GM12878 (cell line): ENCODE measurements at regions not wholly inside any gene's neighbourhood (a gene's known extent, or its start where the extent isn't known, plus 50 kb on each side); places are given as distances from the start of the nearest gene placed in this dataset.
"Not testable (repeated sequence)": the region's sequence is repeated elsewhere in the genome, so short reads cannot be mapped to it uniquely, and the experiment has no call there.

Source experiments
- BHLHE40 ChIP-seq, 2 experiments: fragments of 450-650 bp in 1 of 2; IDR thresholded peaks; 2 replicates each; pipeline ENCODE4 v1.6.1; 2011 to 2017; ENCODE audit warnings: low read depth in 2 of 2, borderline replicate concordance in 1 of 2, improper control_type of control experiment in 1 of 2, low read length in 1 of 2, mild to moderate bottlenecking in 1 of 2
- EZH2 ChIP-seq: IDR thresholded peaks from 2 replicates; pipeline ENCODE4 v1.6.1; 2012; ENCODE audit warnings: low read depth, mild to moderate bottlenecking, control low read depth, inconsistent platforms, low read length, borderline replicate concordance; ENCODE audit not compliant: control insufficient read depth
- JUNB ChIP-seq: IDR thresholded peaks from 2 replicates; pipeline ENCODE4 v1.6.1; 2016; ENCODE audit warnings: antibody characterized with exemption, mild to moderate bottlenecking
- MEF2A ChIP-seq: IDR thresholded peaks from 2 replicates; pipeline ENCODE4 v1.6.1; 2011; ENCODE audit warnings: low read depth, mild to moderate bottlenecking, low read length, moderate library complexity; ENCODE audit not compliant: insufficient read depth
- NFYA ChIP-seq: IDR thresholded peaks from 2 replicates; pipeline ENCODE4 v1.6.1; 2011; ENCODE audit warnings: low read depth, mild to moderate bottlenecking, low read length, improper control_type of control experiment, borderline replicate concordance
- POLR2A ChIP-seq: IDR thresholded peaks from 2 replicates; pipeline ENCODE4 v1.6.1; 2011; ENCODE audit warnings: low read depth, mild to moderate bottlenecking, low read length
- POLR2AphosphoS5 ChIP-seq: IDR thresholded peaks from 2 replicates; pipeline ENCODE4 v1.6.1; 2011; ENCODE audit warnings: mild to moderate bottlenecking, low read length, inconsistent platforms
- RAD21 ChIP-seq: IDR thresholded peaks from 2 replicates; pipeline ENCODE4 v1.6.1; 2011; ENCODE audit warnings: mild to moderate bottlenecking, low read depth, low read length, moderate library complexity; ENCODE audit not compliant: insufficient read depth
- RFX5 ChIP-seq: IDR thresholded peaks from 2 replicates; pipeline ENCODE4 v1.6.1; 2011; ENCODE audit warnings: low read depth, low read length, improper control_type of control experiment
- SUPT20H ChIP-seq: IDR thresholded peaks from 2 replicates; pipeline ENCODE4 v1.6.1; 2011; ENCODE audit warnings: low read depth, mild to moderate bottlenecking, low read length, moderate library complexity, borderline replicate concordance; ENCODE audit not compliant: control insufficient read depth
- TF ChIP-seq, protein P1 (sequence below), 3 experiments: IDR thresholded peaks in 2 of 3; conservative IDR thresholded peaks in 1 of 3; 2 replicates each; pipeline ENCODE4 v1.5.1; 2011; ENCODE audit warnings: low read depth in 3 of 3, low read length in 3 of 3, mild to moderate bottlenecking in 3 of 3, control low read depth in 2 of 3, moderate library complexity in 2 of 3, inconsistent platforms in 1 of 3, mixed read lengths in 1 of 3; ENCODE audit not compliant: control insufficient read depth in 2 of 3, insufficient read depth in 1 of 3; ENCODE audit errors: extremely low read depth in 1 of 3
- TF ChIP-seq, protein P2 (sequence below): IDR thresholded peaks from 2 replicates; pipeline ENCODE4 v1.6.1; 2011; ENCODE audit warnings: borderline replicate concordance, low read depth, mild to moderate bottlenecking, moderate library complexity, mixed read lengths, low read length; ENCODE audit not compliant: insufficient read depth; ENCODE audit errors: extremely low read length
- TF ChIP-seq, protein P3 (sequence below): fragments of 450-650 bp; IDR thresholded peaks from 2 replicates; pipeline ENCODE4 v1.6.1; 2014; ENCODE audit warnings: mild to moderate bottlenecking
- TF ChIP-seq, protein P4 (sequence below): fragments of 150-350 bp; IDR thresholded peaks from 2 replicates; pipeline ENCODE4 v1.6.1; 2016; ENCODE audit warnings: low read depth, low read length

DNA sequence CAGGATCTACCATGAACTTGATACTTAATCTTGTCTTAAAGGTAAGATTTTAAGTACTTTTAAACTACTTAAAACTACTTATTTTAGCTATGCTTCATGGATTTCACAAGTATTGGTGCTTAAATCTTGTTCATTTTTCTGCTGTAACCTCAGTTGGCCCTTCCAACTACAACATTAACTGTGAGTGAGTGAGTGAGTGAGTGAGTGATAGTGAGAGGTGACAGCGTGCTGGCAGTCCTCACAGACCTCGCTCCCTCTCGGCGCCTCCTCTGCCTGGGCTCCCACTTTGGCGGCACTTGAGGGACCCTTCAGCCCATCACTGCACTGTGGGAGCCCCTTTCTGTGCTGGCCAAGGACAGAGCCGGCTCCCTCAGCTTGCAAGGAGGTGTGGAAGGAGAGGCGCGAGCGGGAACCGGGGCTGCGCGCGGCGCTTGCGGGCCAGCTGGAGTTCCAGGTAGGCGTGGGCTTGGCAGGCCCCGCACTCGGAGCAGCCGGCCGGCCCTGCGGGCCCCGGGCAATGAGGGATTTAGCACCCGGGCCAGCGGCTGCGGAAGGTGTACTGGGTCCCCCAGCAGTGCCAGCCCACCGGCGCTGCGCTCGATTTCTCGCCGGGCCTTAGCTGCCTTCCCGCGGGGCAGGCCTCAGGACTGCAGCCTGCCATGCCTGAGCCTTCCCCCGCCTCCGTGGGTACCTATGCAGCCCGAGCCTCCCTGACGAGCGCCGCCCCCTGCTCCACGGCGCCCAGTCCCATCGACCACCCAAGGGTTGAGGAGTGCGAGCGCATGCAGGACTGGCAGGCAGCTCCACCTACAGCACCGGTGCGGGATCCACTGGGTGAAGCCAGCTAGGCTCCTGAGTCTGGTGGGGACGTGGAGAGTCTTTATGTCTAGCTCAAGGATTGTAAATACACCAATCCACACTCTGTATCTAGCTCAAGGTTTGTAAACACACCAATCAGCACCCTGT is 1558.6 kb upstream of the SEL1L start:
- TF ChIP-seq POLR2AphosphoS5; RFX5; JUNB; POLR2A; RAD21; SUPT20H; NFYA; BHLHE40 (IDR thresholded peaks at IDR 0.05; ENCODE audit: borderline replicate concordance in 1 of 2, low read depth in 2 of 2, low read length in 1 of 2); MEF2A; EZH2: not testable (repeated sequence)
- TF ChIP-seq, protein P1, sequence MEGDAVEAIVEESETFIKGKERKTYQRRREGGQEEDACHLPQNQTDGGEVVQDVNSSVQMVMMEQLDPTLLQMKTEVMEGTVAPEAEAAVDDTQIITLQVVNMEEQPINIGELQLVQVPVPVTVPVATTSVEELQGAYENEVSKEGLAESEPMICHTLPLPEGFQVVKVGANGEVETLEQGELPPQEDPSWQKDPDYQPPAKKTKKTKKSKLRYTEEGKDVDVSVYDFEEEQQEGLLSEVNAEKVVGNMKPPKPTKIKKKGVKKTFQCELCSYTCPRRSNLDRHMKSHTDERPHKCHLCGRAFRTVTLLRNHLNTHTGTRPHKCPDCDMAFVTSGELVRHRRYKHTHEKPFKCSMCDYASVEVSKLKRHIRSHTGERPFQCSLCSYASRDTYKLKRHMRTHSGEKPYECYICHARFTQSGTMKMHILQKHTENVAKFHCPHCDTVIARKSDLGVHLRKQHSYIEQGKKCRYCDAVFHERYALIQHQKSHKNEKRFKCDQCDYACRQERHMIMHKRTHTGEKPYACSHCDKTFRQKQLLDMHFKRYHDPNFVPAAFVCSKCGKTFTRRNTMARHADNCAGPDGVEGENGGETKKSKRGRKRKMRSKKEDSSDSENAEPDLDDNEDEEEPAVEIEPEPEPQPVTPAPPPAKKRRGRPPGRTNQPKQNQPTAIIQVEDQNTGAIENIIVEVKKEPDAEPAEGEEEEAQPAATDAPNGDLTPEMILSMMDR (IDR thresholded peaks at IDR 0.05 in 2 of 3, conservative IDR thresholded peaks at IDR 0.05 in 1 of 3; ENCODE audit: control insufficient read depth in 2 of 3, extremely low read depth in 1 of 3, insufficient read depth in 1 of 3, low read depth in 3 of 3, low read length in 3 of 3) = not testable (repeated sequence)
- TF ChIP-seq, protein P2, sequence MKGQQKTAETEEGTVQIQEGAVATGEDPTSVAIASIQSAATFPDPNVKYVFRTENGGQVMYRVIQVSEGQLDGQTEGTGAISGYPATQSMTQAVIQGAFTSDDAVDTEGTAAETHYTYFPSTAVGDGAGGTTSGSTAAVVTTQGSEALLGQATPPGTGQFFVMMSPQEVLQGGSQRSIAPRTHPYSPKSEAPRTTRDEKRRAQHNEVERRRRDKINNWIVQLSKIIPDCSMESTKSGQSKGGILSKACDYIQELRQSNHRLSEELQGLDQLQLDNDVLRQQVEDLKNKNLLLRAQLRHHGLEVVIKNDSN = not testable (repeated sequence)
- TF ChIP-seq, protein P3, sequence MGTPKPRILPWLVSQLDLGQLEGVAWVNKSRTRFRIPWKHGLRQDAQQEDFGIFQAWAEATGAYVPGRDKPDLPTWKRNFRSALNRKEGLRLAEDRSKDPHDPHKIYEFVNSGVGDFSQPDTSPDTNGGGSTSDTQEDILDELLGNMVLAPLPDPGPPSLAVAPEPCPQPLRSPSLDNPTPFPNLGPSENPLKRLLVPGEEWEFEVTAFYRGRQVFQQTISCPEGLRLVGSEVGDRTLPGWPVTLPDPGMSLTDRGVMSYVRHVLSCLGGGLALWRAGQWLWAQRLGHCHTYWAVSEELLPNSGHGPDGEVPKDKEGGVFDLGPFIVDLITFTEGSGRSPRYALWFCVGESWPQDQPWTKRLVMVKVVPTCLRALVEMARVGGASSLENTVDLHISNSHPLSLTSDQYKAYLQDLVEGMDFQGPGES = not testable (repeated sequence)
- TF ChIP-seq, protein P4, sequence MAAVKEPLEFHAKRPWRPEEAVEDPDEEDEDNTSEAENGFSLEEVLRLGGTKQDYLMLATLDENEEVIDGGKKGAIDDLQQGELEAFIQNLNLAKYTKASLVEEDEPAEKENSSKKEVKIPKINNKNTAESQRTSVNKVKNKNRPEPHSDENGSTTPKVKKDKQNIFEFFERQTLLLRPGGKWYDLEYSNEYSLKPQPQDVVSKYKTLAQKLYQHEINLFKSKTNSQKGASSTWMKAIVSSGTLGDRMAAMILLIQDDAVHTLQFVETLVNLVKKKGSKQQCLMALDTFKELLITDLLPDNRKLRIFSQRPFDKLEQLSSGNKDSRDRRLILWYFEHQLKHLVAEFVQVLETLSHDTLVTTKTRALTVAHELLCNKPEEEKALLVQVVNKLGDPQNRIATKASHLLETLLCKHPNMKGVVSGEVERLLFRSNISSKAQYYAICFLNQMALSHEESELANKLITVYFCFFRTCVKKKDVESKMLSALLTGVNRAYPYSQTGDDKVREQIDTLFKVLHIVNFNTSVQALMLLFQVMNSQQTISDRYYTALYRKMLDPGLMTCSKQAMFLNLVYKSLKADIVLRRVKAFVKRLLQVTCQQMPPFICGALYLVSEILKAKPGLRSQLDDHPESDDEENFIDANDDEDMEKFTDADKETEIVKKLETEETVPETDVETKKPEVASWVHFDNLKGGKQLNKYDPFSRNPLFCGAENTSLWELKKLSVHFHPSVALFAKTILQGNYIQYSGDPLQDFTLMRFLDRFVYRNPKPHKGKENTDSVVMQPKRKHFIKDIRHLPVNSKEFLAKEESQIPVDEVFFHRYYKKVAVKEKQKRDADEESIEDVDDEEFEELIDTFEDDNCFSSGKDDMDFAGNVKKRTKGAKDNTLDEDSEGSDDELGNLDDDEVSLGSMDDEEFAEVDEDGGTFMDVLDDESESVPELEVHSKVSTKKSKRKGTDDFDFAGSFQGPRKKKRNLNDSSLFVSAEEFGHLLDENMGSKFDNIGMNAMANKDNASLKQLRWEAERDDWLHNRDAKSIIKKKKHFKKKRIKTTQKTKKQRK = not testable (repeated sequence)
